Fibroblast of pulmonary artery (primary cell): ENCODE measurements at regions not wholly inside any gene's neighbourhood (a gene's known extent, or its start where the extent isn't known, plus 50 kb on each side); places are given as distances from the start of the nearest gene placed in this dataset.

ENCODE experiments used
- DNase-seq: peaks from one replicate; pipeline ENCODE4 v3.0.0-alpha.2; 2010; ENCODE audit warnings: low read depth
- H3K4me3 ChIP-seq: replicated peaks from 2 replicates; pipeline ENCODE4 v1.5.1; 2011; ENCODE audit warnings: low read depth, mild to moderate bottlenecking, control low read depth, low read length, moderate library complexity
- CTCF ChIP-seq: IDR thresholded peaks from 2 replicates; pipeline ENCODE4 v1.5.1; 2011; ENCODE audit warnings: mild to moderate bottlenecking, control low read depth, low read length, inconsistent platforms; ENCODE audit errors: missing control alignments

GRCh38 chr15:93483923-93484322 lies 394.9 kb upstream of the RGMA start:
- no peak for DNase-seq
- TF ChIP-seq CTCF = no peak
- no peak overlapping the region for H3K4me3 ChIP-seq

- DNase-seq = no peak
- no peak overlapping the region for H3K4me3 ChIP-seq
- TF ChIP-seq CTCF = no peak
These were observed 393.7 kb upstream of the RGMA start for GRCh38 chr15:93482731-93483130.

GRCh38 chr15:93479715-93480114 lies 390.7 kb upstream of the RGMA start:
- DNase-seq = no peak

GRCh38 chr15:93478947-93479346 lies 389.9 kb upstream of the RGMA start:
- H3K4me3 ChIP-seq = no peak overlapping the region
- no peak for DNase-seq
- no peak for TF ChIP-seq CTCF

More at GRCh38 chr15:93479715-93480114, 390.7 kb upstream of the RGMA start:
- no peak for TF ChIP-seq CTCF
- no peak overlapping the region for H3K4me3 ChIP-seq

- no peak for TF ChIP-seq CTCF
- DNase-seq = no peak
- H3K4me3 ChIP-seq = no peak overlapping the region
These were observed 388.7 kb upstream of the RGMA start for GRCh38 chr15:93477721-93478120.

- no peak for TF ChIP-seq CTCF
- no peak for DNase-seq
- no peak overlapping the region for H3K4me3 ChIP-seq
These were observed 388.2 kb upstream of the RGMA start for GRCh38 chr15:93477188-93477587.

- DNase-seq = no peak
- no peak for TF ChIP-seq CTCF
- no peak overlapping the region for H3K4me3 ChIP-seq
These were observed 387.6 kb upstream of the RGMA start for GRCh38 chr15:93476491-93477177.
